ENCODE measurements at regions not wholly inside any gene's neighbourhood (a gene's known extent, or its start where the extent isn't known, plus 50 kb on each side); places are given as distances from the start of the nearest gene placed in this dataset.

- H3K36me3 ChIP-seq (ENCODE audit: control insufficient read depth, insufficient read depth, low read length, severe bottlenecking) = no peaks in the 10 kb centered on the region
- H3K9me3 ChIP-seq (ENCODE audit: control insufficient read depth, low read length) = no peaks in the 10 kb centered on the region
- DNase-seq (ENCODE audit: low read depth) = no peak
- H3K27me3 ChIP-seq (replicated peaks; ENCODE audit: control insufficient read depth, insufficient read depth, low read length) = no peaks in the 10 kb centered on the region
- no peaks in the 10 kb centered on the region for H3K4me1 ChIP-seq (ENCODE audit: control insufficient read depth, insufficient read depth, low read length)
- no peak overlapping the region for H3K4me3 ChIP-seq (ENCODE audit: low read length)
- no peak overlapping the region for H3K9ac ChIP-seq (ENCODE audit: low read length)
Measured at GRCh38 chr17:53186001-53186400, 636.7 kb upstream of the KIF2B start.

- Histone ChIP-seq H3K4me1 (ENCODE audit: control insufficient read depth, insufficient read depth, low read length) (no peaks in the 10 kb centered on the region), H3K36me3 (ENCODE audit: control insufficient read depth, insufficient read depth, low read length, severe bottlenecking) (no peaks in the 10 kb centered on the region), H3K9me3 (ENCODE audit: control insufficient read depth, low read length) (peaks cover 15% of the 10 kb centered on the region), H3K27me3 (replicated peaks; ENCODE audit: control insufficient read depth, insufficient read depth, low read length) (no peaks in the 10 kb centered on the region), H3K9ac (ENCODE audit: low read length) (no peak overlapping the region), H3K4me3 (ENCODE audit: low read length) (no peak overlapping the region)
- no peak for DNase-seq (ENCODE audit: low read depth)
Measured at GRCh38 chr17:53176629-53177028, 646.1 kb upstream of the KIF2B start.

- Histone ChIP-seq H3K27me3 (replicated peaks; ENCODE audit: control insufficient read depth, insufficient read depth, low read length) (no peaks in the 10 kb centered on the region), H3K4me3 (ENCODE audit: low read length) (no peak overlapping the region), H3K36me3 (ENCODE audit: control insufficient read depth, insufficient read depth, low read length, severe bottlenecking) (no peaks in the 10 kb centered on the region), H3K9me3 (ENCODE audit: control insufficient read depth, low read length) (no peaks in the 10 kb centered on the region), H3K9ac (ENCODE audit: low read length) (no peak overlapping the region), H3K4me1 (ENCODE audit: control insufficient read depth, insufficient read depth, low read length) (no peaks in the 10 kb centered on the region)
- no peak for DNase-seq (ENCODE audit: low read depth)
Measured at GRCh38 chr17:53168413-53168812, 654.3 kb upstream of the KIF2B start.

- DNase-seq (ENCODE audit: low read depth) = no peak
- H3K9me3 ChIP-seq (ENCODE audit: control insufficient read depth, low read length) = no peaks in the 10 kb centered on the region
Measured at GRCh38 chr17:53166731-53167130, 656.0 kb upstream of the KIF2B start.

DNA sequence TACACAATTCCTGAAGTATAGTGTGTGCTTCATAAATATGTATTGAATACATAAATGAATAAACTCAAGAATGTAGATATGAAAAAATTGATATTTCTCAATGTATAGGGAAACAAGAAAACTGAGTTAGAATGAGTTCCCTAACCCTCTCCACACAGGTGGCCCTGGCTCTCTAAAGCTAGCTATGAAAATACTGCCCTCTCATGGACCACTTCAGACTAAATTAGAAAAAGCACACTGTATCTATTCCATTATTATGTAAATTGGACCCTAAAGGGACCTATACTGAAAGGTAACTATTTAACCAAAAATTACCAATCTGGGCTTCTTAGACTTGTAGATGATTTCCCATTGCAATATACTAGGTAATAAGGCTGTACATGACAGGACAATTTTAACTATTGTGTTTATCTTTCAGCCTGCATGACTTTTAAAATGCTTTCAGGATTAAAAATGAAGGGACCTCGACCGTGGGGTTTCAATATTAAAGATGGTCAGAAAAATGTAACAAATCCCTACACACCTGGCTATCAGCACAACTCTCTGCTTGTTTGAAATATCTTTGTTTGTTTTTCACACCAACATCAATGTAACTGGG, 672.5 kb upstream of the KIF2B start:
- no peaks in the 10 kb centered on the region for H3K36me3 ChIP-seq (ENCODE audit: control insufficient read depth, insufficient read depth, low read length, severe bottlenecking)
- H3K4me3 ChIP-seq (ENCODE audit: low read length) = no peak overlapping the region
- no peak overlapping the region for H3K9ac ChIP-seq (ENCODE audit: low read length)
- no peaks in the 10 kb centered on the region for H3K9me3 ChIP-seq (ENCODE audit: control insufficient read depth, low read length)
- no peak for DNase-seq (ENCODE audit: low read depth)
- no peaks in the 10 kb centered on the region for H3K4me1 ChIP-seq (ENCODE audit: control insufficient read depth, insufficient read depth, low read length)
- H3K27me3 ChIP-seq (replicated peaks; ENCODE audit: control insufficient read depth, insufficient read depth, low read length) = no peaks in the 10 kb centered on the region

More at GRCh38 chr17:53166731-53167130, 656.0 kb upstream of the KIF2B start:
- Histone ChIP-seq H3K36me3 (ENCODE audit: control insufficient read depth, insufficient read depth, low read length, severe bottlenecking) (no peaks in the 10 kb centered on the region), H3K4me3 (ENCODE audit: low read length) (no peak overlapping the region), H3K27me3 (replicated peaks; ENCODE audit: control insufficient read depth, insufficient read depth, low read length) (no peaks in the 10 kb centered on the region), H3K9ac (ENCODE audit: low read length) (no peak overlapping the region), H3K4me1 (ENCODE audit: control insufficient read depth, insufficient read depth, low read length) (no peaks in the 10 kb centered on the region)

- H3K27me3 ChIP-seq (replicated peaks; ENCODE audit: control insufficient read depth, insufficient read depth, low read length) = no peaks in the 10 kb centered on the region
- no peak overlapping the region for H3K4me3 ChIP-seq (ENCODE audit: low read length)
- H3K9me3 ChIP-seq (ENCODE audit: control insufficient read depth, low read length) = no peaks in the 10 kb centered on the region
- no peaks in the 10 kb centered on the region for H3K4me1 ChIP-seq (ENCODE audit: control insufficient read depth, insufficient read depth, low read length)
- no peaks in the 10 kb centered on the region for H3K36me3 ChIP-seq (ENCODE audit: control insufficient read depth, insufficient read depth, low read length, severe bottlenecking)
- no peak for DNase-seq (ENCODE audit: low read depth)
- H3K9ac ChIP-seq (ENCODE audit: low read length) = no peak overlapping the region
Measured at GRCh38 chr17:53149316-53149715, 673.4 kb upstream of the KIF2B start.

GRCh38 chr17:53148058-53148457, 674.7 kb upstream of the KIF2B start:
- DNase-seq (ENCODE audit: low read depth) = no peak
- H3K4me3 ChIP-seq (ENCODE audit: low read length) = no peak overlapping the region
- no peaks in the 10 kb centered on the region for H3K27me3 ChIP-seq (replicated peaks; ENCODE audit: control insufficient read depth, insufficient read depth, low read length)
- H3K9me3 ChIP-seq (ENCODE audit: control insufficient read depth, low read length) = no peaks in the 10 kb centered on the region
- H3K4me1 ChIP-seq (ENCODE audit: control insufficient read depth, insufficient read depth, low read length) = no peaks in the 10 kb centered on the region
- H3K36me3 ChIP-seq (ENCODE audit: control insufficient read depth, insufficient read depth, low read length, severe bottlenecking) = no peaks in the 10 kb centered on the region
- no peak overlapping the region for H3K9ac ChIP-seq (ENCODE audit: low read length)

DNA sequence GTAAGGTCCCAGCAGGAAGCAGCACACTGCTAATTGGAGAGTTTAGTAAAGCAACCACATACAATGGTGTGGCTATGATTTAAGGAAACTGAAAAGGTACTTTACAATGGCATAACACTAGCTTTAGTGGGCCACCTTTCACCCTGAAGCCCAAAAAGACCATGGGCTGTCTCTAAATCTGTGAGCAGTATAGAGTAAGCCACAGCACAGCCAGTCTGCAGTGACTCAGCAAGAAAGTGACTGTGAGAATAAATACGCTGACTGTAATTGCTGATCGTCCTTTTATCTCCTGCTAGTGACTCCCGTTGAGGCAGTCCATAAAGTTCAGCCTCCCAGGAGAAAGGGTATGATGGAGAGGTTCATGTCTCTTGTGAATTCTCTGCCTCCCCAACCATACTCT, 679.8 kb upstream of the KIF2B start:
- no peak overlapping the region for H3K4me3 ChIP-seq (ENCODE audit: low read length)
- no peaks in the 10 kb centered on the region for H3K36me3 ChIP-seq (ENCODE audit: control insufficient read depth, insufficient read depth, low read length, severe bottlenecking)
- no peak for DNase-seq (ENCODE audit: low read depth)
- no peaks in the 10 kb centered on the region for H3K9me3 ChIP-seq (ENCODE audit: control insufficient read depth, low read length)
- H3K27me3 ChIP-seq (replicated peaks; ENCODE audit: control insufficient read depth, insufficient read depth, low read length) = no peaks in the 10 kb centered on the region
- no peak overlapping the region for H3K9ac ChIP-seq (ENCODE audit: low read length)
- H3K4me1 ChIP-seq (ENCODE audit: control insufficient read depth, insufficient read depth, low read length) = no peaks in the 10 kb centered on the region

DNA sequence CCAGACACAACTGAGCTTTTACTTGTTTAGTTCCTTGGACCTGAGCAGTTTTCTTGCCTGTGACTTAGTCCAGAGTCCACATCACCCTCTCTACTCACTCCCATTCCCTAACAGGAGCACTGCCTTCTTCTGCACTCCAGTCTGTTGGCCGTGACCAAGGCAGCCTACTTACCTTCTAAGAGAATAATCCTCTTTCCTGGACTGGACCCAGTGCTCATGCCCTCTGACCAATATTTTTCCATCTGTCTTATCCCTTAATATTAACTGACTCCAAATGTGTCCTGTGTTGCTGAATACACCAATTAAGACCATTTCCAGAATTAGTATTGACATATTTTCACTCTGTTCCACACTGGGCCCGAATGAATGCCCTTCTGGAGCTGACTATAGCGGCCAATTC, 681.0 kb upstream of the KIF2B start:
- no peaks in the 10 kb centered on the region for H3K36me3 ChIP-seq (ENCODE audit: control insufficient read depth, insufficient read depth, low read length, severe bottlenecking)
- no peak overlapping the region for H3K9ac ChIP-seq (ENCODE audit: low read length)
- no peak for DNase-seq (ENCODE audit: low read depth)
- peaks cover 3% of the 10 kb centered on the region for H3K4me1 ChIP-seq (ENCODE audit: control insufficient read depth, insufficient read depth, low read length)
- no peaks in the 10 kb centered on the region for H3K9me3 ChIP-seq (ENCODE audit: control insufficient read depth, low read length)
- H3K4me3 ChIP-seq (ENCODE audit: low read length) = no peak overlapping the region
- H3K27me3 ChIP-seq (replicated peaks; ENCODE audit: control insufficient read depth, insufficient read depth, low read length) = no peaks in the 10 kb centered on the region

GRCh38 chr17:53141280-53141679, 681.4 kb upstream of the KIF2B start:
- H3K4me3 ChIP-seq (ENCODE audit: low read length) = no peak overlapping the region
- H3K9me3 ChIP-seq (ENCODE audit: control insufficient read depth, low read length) = no peaks in the 10 kb centered on the region
- H3K9ac ChIP-seq (ENCODE audit: low read length) = no peak overlapping the region
- no peaks in the 10 kb centered on the region for H3K27me3 ChIP-seq (replicated peaks; ENCODE audit: control insufficient read depth, insufficient read depth, low read length)
- H3K4me1 ChIP-seq (ENCODE audit: control insufficient read depth, insufficient read depth, low read length) = peaks cover 3% of the 10 kb centered on the region
- no peaks in the 10 kb centered on the region for H3K36me3 ChIP-seq (ENCODE audit: control insufficient read depth, insufficient read depth, low read length, severe bottlenecking)
- DNase-seq (ENCODE audit: low read depth) = no peak

- Histone ChIP-seq H3K36me3 (ENCODE audit: control insufficient read depth, insufficient read depth, low read length, severe bottlenecking) (no peaks in the 10 kb centered on the region), H3K4me3 (ENCODE audit: low read length) (no peak overlapping the region), H3K9ac (ENCODE audit: low read length) (no peak overlapping the region), H3K9me3 (ENCODE audit: control insufficient read depth, low read length) (no peaks in the 10 kb centered on the region), H3K4me1 (ENCODE audit: control insufficient read depth, insufficient read depth, low read length) (peaks cover 3% of the 10 kb centered on the region), H3K27me3 (replicated peaks; ENCODE audit: control insufficient read depth, insufficient read depth, low read length) (no peaks in the 10 kb centered on the region)
- no peak for DNase-seq (ENCODE audit: low read depth)
Measured at GRCh38 chr17:53137869-53138268, 684.9 kb upstream of the KIF2B start.

DNA sequence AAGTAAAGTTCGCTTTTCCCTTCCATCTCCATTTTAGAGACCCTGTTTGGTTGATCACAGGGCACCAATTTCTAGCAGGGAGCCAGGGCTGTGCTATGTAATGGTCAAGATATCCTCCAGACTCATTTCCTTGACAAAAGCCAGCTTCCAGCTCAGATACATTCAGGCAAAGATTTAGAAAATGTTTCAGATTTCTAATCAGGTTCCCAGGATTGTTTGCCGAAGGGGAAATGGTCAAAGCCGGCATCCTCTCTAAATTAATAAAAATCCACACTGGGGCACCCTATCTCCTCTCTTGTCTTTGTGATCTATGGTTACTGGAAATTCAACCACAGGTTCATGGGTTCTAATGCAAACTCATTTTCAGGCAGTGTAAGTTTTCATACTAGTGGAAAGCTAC, 686.8 kb upstream of the KIF2B start:
- H3K9me3 ChIP-seq (ENCODE audit: control insufficient read depth, low read length) = no peaks in the 10 kb centered on the region
- H3K27me3 ChIP-seq (replicated peaks; ENCODE audit: control insufficient read depth, insufficient read depth, low read length) = no peaks in the 10 kb centered on the region
- no peaks in the 10 kb centered on the region for H3K36me3 ChIP-seq (ENCODE audit: control insufficient read depth, insufficient read depth, low read length, severe bottlenecking)
- DNase-seq (ENCODE audit: low read depth) = no peak
- H3K4me3 ChIP-seq (ENCODE audit: low read length) = no peak overlapping the region
- H3K4me1 ChIP-seq (ENCODE audit: control insufficient read depth, insufficient read depth, low read length) = peaks cover 3% of the 10 kb centered on the region
- no peak overlapping the region for H3K9ac ChIP-seq (ENCODE audit: low read length)
